ENCODE measurements at regions not wholly inside any gene's neighbourhood (a gene's known extent, or its start where the extent isn't known, plus 50 kb on each side); places are given as distances from the start of the nearest gene placed in this dataset.

- TF ChIP-seq USF2 (IDR thresholded peaks at IDR 0.05; ENCODE audit: low read length): no peak
- no peak for TF ChIP-seq SIX5 (IDR thresholded peaks at IDR 0.05; ENCODE audit: low read depth, low read length)
- no peak for TF ChIP-seq PHF8 (conservative IDR thresholded peaks at IDR 0.05; ENCODE audit: low read depth, low read length)
- no peak for TF ChIP-seq RXRA (IDR thresholded peaks at IDR 0.05; ENCODE audit: insufficient read depth, low read depth, low read length)
- TF ChIP-seq POU5F1 (IDR thresholded peaks at IDR 0.05; ENCODE audit: low read depth, low read length): no peak
- TF ChIP-seq NANOG (IDR thresholded peaks at IDR 0.05; ENCODE audit: insufficient read depth, low read depth, low read length, poor library complexity, severe bottlenecking): no peak
These were observed 91.5 kb upstream of the BLID start (continued) for GRCh38 chr11:122207505-122207904.

Measured in H1 (cell line).